Prostate gland (tissue), 2 donors: ENCODE measurements at regions not wholly inside any gene's neighbourhood (a gene's known extent, or its start where the extent isn't known, plus 50 kb on each side); places are given as distances from the start of the nearest gene placed in this dataset.

Experiments
- CTCF ChIP-seq, 4 experiments: fragments of 200-600 bp in 2 of 4; fragments of 450-650 bp in 2 of 4; sonication (generic) in 2 of 4; IDR thresholded peaks; 1 replicate in 3 of 4; 2 replicates in 1 of 4; pipeline ENCODE4 v1.5.1; 2016 to 2019; ENCODE audit warnings: antibody characterized with exemption in 4 of 4, mild to moderate bottlenecking in 2 of 4, moderate library complexity in 2 of 4
- POLR2A ChIP-seq: fragments of 450-650 bp; IDR thresholded peaks from one replicate; pipeline ENCODE4 v1.6.1; 2016; ENCODE audit warnings: antibody characterized with exemption, mild to moderate bottlenecking
- POLR2AphosphoS5 ChIP-seq: sonication (generic); formaldehyde crosslinking; IDR thresholded peaks from one replicate; pipeline ENCODE4 v1.6.1; 2017; ENCODE audit warnings: antibody characterized with exemption

- no peak for TF ChIP-seq CTCF (IDR thresholded peaks at IDR 0.05)
- no peak for TF ChIP-seq POLR2AphosphoS5
- TF ChIP-seq POLR2A, result no peak
Observed at GRCh38 chr5:66315784-66316183, 171.7 kb downstream of the SREK1 start.
